Loucy (cell line): ENCODE measurements at regions not wholly inside any gene's neighbourhood (a gene's known extent, or its start where the extent isn't known, plus 50 kb on each side); places are given as distances from the start of the nearest gene placed in this dataset.

Experiments
- H2AFZ ChIP-seq: fragments of 200-600 bp; sonication (generic); 2 replicates; pipeline ENCODE4 v1.6.0; 2016; ENCODE audit warnings: antibody characterized with exemption, mild to moderate bottlenecking, low read length, moderate library complexity
- H3F3A ChIP-seq: fragments of 200-600 bp; 2 replicates; pipeline ENCODE4 v1.6.0; 2016; ENCODE audit warnings: antibody characterized with exemption, low read depth, mild to moderate bottlenecking
- H3K27me3 ChIP-seq: fragments of 200-600 bp; sonication (generic); 2 replicates; pipeline ENCODE4 v1.6.1; 2014; ENCODE audit warnings: low read length, mild to moderate bottlenecking; ENCODE audit not compliant: insufficient read depth, poor library complexity, severe bottlenecking
- H3K36me3 ChIP-seq: fragments of 200-600 bp; sonication (generic); 2 replicates; pipeline ENCODE4 v1.6.1; 2016; ENCODE audit warnings: low read length; ENCODE audit not compliant: insufficient read depth
- H3K4me1 ChIP-seq: fragments of 200-600 bp; sonication (generic); 2 replicates; pipeline ENCODE4 v1.5.1; 2014; ENCODE audit warnings: low read length, mild to moderate bottlenecking; ENCODE audit not compliant: insufficient read depth, poor library complexity, severe bottlenecking
- H3K4me2 ChIP-seq: fragments of 200-600 bp; sonication (generic); 2 replicates; pipeline ENCODE4 v1.6.0; 2014; ENCODE audit warnings: antibody characterized with exemption, low read length, low read depth, mild to moderate bottlenecking; ENCODE audit not compliant: poor library complexity, severe bottlenecking
- H3K4me3 ChIP-seq: fragments of 200-600 bp; sonication (generic); 2 replicates; pipeline ENCODE4 v1.5.1; 2014; ENCODE audit warnings: low read length, mild to moderate bottlenecking, mixed read lengths; ENCODE audit not compliant: poor library complexity, severe bottlenecking
- H3K79me2 ChIP-seq: fragments of 200-600 bp; sonication (generic); 2 replicates; pipeline ENCODE4 v1.6.1; 2014; ENCODE audit warnings: low read length; ENCODE audit not compliant: insufficient read depth
- H3K9ac ChIP-seq: fragments of 200-600 bp; sonication (generic); 2 replicates; pipeline ENCODE4 v1.6.0; 2014; ENCODE audit warnings: mild to moderate bottlenecking, low read depth, low read length, moderate library complexity; ENCODE audit not compliant: poor library complexity, severe bottlenecking
- H3K9me2 ChIP-seq: fragments of 200-600 bp; sonication (generic); replicated peaks from 2 replicates; pipeline ENCODE4 v1.6.1; 2016; ENCODE audit warnings: low read depth, low read length, mixed read lengths
- H3K9me3 ChIP-seq: fragments of 200-600 bp; sonication (generic); 2 replicates; pipeline ENCODE4 v1.6.1; 2014; ENCODE audit warnings: mild to moderate bottlenecking, antibody characterized with exemption, low read length, low read depth; ENCODE audit not compliant: insufficient read depth
- H4K20me1 ChIP-seq: fragments of 200-600 bp; sonication (generic); 2 replicates; pipeline ENCODE4 v1.6.0; 2014; ENCODE audit warnings: antibody characterized with exemption, low read length, mild to moderate bottlenecking; ENCODE audit not compliant: insufficient read depth, poor library complexity, severe bottlenecking
- EZH2phosphoT487 ChIP-seq: fragments of 200-600 bp; IDR thresholded peaks from 2 replicates; pipeline ENCODE4 v1.6.1; 2018; ENCODE audit warnings: antibody characterized with exemption, mild to moderate bottlenecking, moderate library complexity, borderline replicate concordance
- TF ChIP-seq, protein P1 (sequence below): fragments of 200-600 bp; sonication (generic); conservative IDR thresholded peaks from 2 replicates; pipeline ENCODE4 v1.5.1; 2014; ENCODE audit warnings: mild to moderate bottlenecking, antibody characterized with exemption, low read length

DNA sequence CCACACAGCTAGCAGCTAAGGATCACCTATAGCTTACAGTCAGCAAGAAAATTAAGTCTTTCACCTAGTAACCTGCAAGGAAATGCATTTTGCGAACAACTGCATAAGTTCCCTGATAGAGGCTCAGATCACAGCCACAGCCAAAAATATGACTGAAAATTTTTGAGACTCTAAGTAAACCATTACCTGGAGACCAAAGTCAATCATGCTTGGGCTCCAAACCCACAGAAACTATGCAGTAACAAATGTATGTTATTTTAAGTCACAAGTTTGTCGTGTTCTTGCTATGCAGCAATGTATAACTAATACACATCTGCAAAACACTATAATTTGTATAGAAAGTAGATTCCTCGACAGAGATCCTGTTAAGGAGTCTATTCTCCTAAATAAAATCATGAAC, 1025.7 kb upstream of the RAG2 start:
- Histone ChIP-seq H3K79me2 (no peaks in the 10 kb centered on the region), H4K20me1 (no peaks in the 10 kb centered on the region), H3K9ac (no peak overlapping the region), H3K9me3 (no peaks in the 10 kb centered on the region), H3K27me3 (no peaks in the 10 kb centered on the region), H3K4me2 (no peak overlapping the region), H3K9me2 (no peaks in the 10 kb centered on the region), H3K4me1 (no peaks in the 10 kb centered on the region), H3F3A (no peaks in the 10 kb centered on the region), H3K4me3 (no peak overlapping the region), H2AFZ (no peak overlapping the region), H3K36me3 (no peaks in the 10 kb centered on the region)
- TF ChIP-seq, protein P1, sequence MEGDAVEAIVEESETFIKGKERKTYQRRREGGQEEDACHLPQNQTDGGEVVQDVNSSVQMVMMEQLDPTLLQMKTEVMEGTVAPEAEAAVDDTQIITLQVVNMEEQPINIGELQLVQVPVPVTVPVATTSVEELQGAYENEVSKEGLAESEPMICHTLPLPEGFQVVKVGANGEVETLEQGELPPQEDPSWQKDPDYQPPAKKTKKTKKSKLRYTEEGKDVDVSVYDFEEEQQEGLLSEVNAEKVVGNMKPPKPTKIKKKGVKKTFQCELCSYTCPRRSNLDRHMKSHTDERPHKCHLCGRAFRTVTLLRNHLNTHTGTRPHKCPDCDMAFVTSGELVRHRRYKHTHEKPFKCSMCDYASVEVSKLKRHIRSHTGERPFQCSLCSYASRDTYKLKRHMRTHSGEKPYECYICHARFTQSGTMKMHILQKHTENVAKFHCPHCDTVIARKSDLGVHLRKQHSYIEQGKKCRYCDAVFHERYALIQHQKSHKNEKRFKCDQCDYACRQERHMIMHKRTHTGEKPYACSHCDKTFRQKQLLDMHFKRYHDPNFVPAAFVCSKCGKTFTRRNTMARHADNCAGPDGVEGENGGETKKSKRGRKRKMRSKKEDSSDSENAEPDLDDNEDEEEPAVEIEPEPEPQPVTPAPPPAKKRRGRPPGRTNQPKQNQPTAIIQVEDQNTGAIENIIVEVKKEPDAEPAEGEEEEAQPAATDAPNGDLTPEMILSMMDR, result no peak
- TF ChIP-seq EZH2phosphoT487, result no peak

DNA sequence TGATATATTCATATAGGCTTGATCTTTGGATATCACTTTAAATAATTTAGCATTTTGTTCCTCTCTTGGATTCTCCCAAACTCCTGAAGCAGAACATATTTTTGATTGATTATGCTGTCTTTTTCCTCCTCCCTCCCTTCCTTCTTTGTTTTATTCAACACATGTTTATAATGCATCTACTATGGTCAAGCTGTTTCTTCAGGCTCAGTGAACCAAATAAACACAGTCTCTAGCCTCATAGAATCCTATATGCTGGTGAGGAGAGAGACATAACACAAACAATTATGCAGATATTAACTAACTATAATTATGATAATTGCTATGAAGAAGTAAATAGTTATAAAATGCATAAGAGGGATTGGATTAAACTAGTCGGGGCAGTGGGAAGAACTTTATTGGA, 1023.6 kb upstream of the RAG2 start:
- H2AFZ ChIP-seq, result no peak overlapping the region
- no peak overlapping the region for H3K4me3 ChIP-seq
- H3K9me3 ChIP-seq, result no peaks in the 10 kb centered on the region
- H3K27me3 ChIP-seq, result no peaks in the 10 kb centered on the region
- TF ChIP-seq, protein P1, result no peak
- TF ChIP-seq EZH2phosphoT487, result no peak
- no peaks in the 10 kb centered on the region for H3K36me3 ChIP-seq
- no peaks in the 10 kb centered on the region for H4K20me1 ChIP-seq
- no peak overlapping the region for H3K9ac ChIP-seq
- no peaks in the 10 kb centered on the region for H3K79me2 ChIP-seq
- no peak overlapping the region for H3K4me2 ChIP-seq
- no peaks in the 10 kb centered on the region for H3K4me1 ChIP-seq
- H3F3A ChIP-seq, result no peaks in the 10 kb centered on the region
- H3K9me2 ChIP-seq, result no peaks in the 10 kb centered on the region

DNA sequence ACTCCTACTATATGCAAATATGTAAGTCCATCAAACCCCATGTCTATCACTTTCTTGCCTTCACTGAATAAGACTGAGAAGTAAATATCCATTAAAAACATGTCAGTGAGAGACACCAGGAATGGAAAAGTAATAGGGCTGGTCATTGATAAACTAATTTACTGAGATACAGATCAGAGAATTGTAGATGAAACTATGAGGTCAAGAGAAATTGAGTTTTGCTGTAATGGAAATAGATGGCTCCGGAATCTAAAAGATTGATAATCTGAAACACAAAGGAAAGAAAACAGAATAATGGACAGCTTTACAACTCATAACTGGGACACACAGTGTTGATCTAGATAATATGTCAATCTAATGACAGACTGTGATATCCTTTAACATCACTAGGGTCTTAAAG, 1018.3 kb upstream of the RAG2 start:
- H3K9ac ChIP-seq, result no peak overlapping the region

More for the DNA sequence above, 1018.3 kb upstream of the RAG2 start:
- H3K4me3 ChIP-seq, result no peak overlapping the region
- no peak overlapping the region for H3K4me2 ChIP-seq
- H3K79me2 ChIP-seq, result no peaks in the 10 kb centered on the region
- H4K20me1 ChIP-seq, result no peaks in the 10 kb centered on the region
- H3K9me2 ChIP-seq, result no peaks in the 10 kb centered on the region
- no peaks in the 10 kb centered on the region for H3K9me3 ChIP-seq
- no peak overlapping the region for H2AFZ ChIP-seq
- H3F3A ChIP-seq, result no peaks in the 10 kb centered on the region
- TF ChIP-seq, protein P1, result no peak
- no peak for TF ChIP-seq EZH2phosphoT487
- no peaks in the 10 kb centered on the region for H3K4me1 ChIP-seq
- H3K27me3 ChIP-seq, result no peaks in the 10 kb centered on the region
- no peaks in the 10 kb centered on the region for H3K36me3 ChIP-seq
